ENCODE measurements at regions not wholly inside any gene's neighbourhood (a gene's known extent, or its start where the extent isn't known, plus 50 kb on each side); places are given as distances from the start of the nearest gene placed in this dataset.

DNA sequence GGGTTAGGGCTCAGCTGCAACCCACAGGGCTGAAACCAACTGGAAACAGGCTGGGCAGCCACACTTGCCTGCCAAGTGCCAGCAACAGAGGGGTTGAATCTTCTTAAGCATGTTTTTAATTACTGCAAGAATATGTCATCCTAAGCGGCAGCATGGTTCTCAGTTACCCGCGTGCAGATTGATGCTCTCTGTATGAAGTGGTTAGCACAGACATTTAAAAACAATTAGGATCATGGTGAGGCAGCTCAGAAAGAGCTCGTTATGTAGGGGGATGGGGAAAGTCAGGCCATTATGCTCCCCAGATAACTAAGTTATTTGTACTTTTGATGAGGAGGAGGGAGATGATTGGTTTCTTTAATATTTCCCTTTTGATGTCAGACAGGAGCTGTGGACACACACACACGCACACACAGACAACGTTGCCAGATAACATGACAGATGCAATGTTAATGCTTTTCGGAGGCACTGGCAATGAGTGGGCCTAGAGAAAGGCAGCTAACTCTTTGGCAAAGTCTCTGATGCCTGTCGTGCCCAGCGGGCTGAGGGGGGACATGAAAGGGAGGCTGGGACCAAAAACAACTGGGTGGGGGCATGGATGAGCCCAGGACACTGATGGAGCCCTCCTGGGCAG is 389.7 kb downstream of the NXPE2 start:
- H3K27me3 Mint-ChIP-seq (ENCODE audit: insufficient read depth), result peaks cover 2% of the 10 kb centered on the region; the same call in 1 of the 2 replicates
- H3K4me3 Mint-ChIP-seq, result no peak overlapping the region
- H3K36me3 Mint-ChIP-seq (ENCODE audit: low read depth), result no peaks in the 10 kb centered on the region; the same call in 1 of the 2 replicates
- TF ChIP-seq, protein P1, sequence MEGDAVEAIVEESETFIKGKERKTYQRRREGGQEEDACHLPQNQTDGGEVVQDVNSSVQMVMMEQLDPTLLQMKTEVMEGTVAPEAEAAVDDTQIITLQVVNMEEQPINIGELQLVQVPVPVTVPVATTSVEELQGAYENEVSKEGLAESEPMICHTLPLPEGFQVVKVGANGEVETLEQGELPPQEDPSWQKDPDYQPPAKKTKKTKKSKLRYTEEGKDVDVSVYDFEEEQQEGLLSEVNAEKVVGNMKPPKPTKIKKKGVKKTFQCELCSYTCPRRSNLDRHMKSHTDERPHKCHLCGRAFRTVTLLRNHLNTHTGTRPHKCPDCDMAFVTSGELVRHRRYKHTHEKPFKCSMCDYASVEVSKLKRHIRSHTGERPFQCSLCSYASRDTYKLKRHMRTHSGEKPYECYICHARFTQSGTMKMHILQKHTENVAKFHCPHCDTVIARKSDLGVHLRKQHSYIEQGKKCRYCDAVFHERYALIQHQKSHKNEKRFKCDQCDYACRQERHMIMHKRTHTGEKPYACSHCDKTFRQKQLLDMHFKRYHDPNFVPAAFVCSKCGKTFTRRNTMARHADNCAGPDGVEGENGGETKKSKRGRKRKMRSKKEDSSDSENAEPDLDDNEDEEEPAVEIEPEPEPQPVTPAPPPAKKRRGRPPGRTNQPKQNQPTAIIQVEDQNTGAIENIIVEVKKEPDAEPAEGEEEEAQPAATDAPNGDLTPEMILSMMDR (IDR thresholded peaks at IDR 0.05), result no peak
- H3K27ac Mint-ChIP-seq, result no peak overlapping the region
- no peaks in the 10 kb centered on the region for H3K4me1 Mint-ChIP-seq (ENCODE audit: low read depth)
- DNase-seq, result no peak
- peaks cover 61% of the 10 kb centered on the region for H3K9me3 Mint-ChIP-seq

DNA sequence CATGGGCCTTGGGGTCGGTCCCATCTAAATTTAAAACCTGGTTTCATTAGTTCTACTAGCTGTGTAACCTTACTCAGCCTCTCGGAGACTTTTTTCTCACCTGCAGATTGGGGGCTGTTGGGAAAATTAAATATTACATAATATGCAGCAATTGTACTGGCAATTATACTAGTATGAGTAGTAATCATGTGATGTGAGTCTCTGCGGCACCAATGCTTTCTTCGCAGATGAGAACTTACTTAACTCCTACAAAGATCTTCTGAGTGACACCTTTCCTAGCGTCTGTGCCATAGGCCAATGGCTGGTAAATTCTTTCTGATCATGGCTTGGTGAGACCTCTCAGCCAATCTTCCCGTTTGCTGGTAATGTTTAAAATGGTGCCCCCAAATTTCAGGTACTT is 391.3 kb downstream of the NXPE2 start:
- Mint-ChIP-seq H3K36me3 (ENCODE audit: low read depth) (peaks cover 4% of the 10 kb centered on the region; the same call in 1 of the 2 replicates), H3K27me3 (ENCODE audit: insufficient read depth) (peaks cover 2% of the 10 kb centered on the region; the same call in 1 of the 2 replicates), H3K9me3 (peaks cover 61% of the 10 kb centered on the region), H3K27ac (no peak overlapping the region), H3K4me1 (ENCODE audit: low read depth) (no peaks in the 10 kb centered on the region), H3K4me3 (no peak overlapping the region)
- TF ChIP-seq, protein P1 (IDR thresholded peaks at IDR 0.05), result no peak
- no peak for DNase-seq

DNA sequence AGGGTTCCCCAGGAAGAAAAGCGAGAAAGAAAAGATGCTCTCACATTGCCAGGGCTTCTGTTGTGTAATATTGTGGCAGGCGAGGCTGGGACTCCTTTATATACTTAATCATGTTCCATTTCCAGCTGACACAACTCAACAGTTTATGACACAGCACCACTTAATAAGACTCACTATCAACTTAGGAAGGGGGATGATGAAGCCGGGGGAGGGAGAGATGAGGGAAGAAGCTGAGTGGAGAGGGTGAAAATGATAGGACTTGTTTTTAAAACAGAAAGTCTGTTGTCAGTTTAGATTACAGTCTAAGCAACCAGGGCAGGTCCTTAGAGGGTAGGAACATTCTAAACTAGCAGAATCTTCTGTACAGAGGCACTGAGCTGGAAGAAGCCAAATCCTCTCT is 397.0 kb downstream of the NXPE2 start:
- no peak overlapping the region for H3K4me3 Mint-ChIP-seq
- H3K9me3 Mint-ChIP-seq, result peaks cover 69% of the 10 kb centered on the region
- H3K27ac Mint-ChIP-seq, result no peak overlapping the region
- TF ChIP-seq, protein P1 (IDR thresholded peaks at IDR 0.05), result no peak
- DNase-seq, result no peak
- 0 out of 2 replicates have a peak, but pooled peaks cover 4% of the 10 kb centered on the region for H3K36me3 Mint-ChIP-seq (ENCODE audit: low read depth)
- H3K27me3 Mint-ChIP-seq (ENCODE audit: insufficient read depth), result peaks cover 2% of the 10 kb centered on the region; the same call in 1 of the 2 replicates
- no peaks in the 10 kb centered on the region for H3K4me1 Mint-ChIP-seq (ENCODE audit: low read depth)

DNA sequence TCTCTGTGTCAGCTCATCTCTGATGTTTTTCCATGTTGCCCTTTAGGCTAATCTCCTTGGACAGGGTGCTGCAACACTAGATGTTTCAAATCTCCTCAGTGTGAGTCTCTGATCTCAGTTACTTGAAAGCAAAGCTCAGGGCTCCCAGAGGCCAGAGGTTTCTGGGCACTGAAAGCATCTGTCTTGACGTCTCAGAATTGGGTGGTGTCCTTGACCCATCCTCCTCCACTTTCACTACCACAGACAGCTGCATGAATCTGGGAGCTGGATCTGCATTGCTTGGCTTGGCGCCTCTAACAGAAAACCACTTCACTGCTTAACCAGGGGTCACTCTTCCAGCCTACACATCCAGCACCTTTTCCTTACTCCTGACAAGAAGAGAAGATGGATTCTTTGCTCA is 399.4 kb downstream of the NXPE2 start:
- Mint-ChIP-seq H3K9me3 (peaks cover 66% of the 10 kb centered on the region), H3K4me3 (no peak overlapping the region), H3K27ac (no peak overlapping the region), H3K27me3 (ENCODE audit: insufficient read depth) (peaks cover 2% of the 10 kb centered on the region; the same call in 1 of the 2 replicates), H3K4me1 (ENCODE audit: low read depth) (no peaks in the 10 kb centered on the region), H3K36me3 (ENCODE audit: low read depth) (0 out of 2 replicates have a peak, but pooled peaks cover 4% of the 10 kb centered on the region)
- no peak for DNase-seq
- TF ChIP-seq, protein P1 (IDR thresholded peaks at IDR 0.05), result no peak

DNA sequence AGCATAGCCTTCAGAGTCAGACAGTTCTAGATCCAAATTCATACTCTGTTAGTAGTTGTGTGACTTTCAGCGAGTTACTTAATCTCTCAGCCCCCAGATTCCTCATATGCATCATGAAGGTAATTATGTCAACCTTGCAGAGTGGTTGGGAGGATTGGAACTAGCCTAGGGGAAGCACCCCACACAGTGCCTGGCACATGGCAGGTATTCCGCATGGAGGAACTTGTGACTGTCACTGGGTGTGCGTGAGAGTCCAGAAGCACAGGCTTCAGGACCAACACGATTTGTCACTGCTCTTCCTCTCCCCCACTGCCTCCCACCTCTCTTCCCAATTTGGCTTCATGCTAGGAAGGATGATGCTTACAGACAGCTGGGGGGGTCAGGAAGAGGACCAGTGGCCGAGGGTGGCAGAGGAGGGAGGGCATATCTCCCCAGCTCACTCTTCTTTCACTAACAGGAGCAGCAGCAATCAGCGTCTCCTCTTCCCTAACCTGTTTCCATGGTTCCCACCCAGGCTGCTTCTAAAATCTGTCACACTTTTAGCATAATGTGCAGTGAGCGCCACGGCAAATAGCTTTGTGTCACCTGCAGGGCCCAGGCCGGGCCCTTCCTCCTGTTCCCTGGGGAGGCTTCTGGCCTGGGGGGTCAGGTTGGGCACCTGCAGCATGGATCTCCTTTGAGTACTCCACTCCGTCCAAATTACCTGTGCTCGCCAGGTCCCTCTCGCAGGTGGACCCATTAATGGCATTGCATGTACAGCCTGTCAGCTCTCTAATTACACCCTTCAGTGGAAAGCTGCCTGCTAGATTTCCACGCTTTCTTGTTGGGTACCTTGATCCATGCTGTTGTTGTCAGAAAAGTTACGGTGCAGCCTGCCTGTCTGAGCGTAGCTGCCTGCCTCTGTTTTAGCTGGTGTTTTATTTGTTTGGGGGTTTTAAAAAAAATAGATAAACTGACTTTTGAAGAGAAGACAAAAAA is 400.4 kb downstream of the NXPE2 start:
- H3K27me3 Mint-ChIP-seq (ENCODE audit: insufficient read depth), result peaks cover 3% of the 10 kb centered on the region; the same call in 1 of the 2 replicates
- peaks cover 68% of the 10 kb centered on the region for H3K9me3 Mint-ChIP-seq
- no peak overlapping the region for H3K4me3 Mint-ChIP-seq
- H3K4me1 Mint-ChIP-seq (ENCODE audit: low read depth), result no peaks in the 10 kb centered on the region
- TF ChIP-seq, protein P1 (IDR thresholded peaks at IDR 0.05), result no peak
- H3K27ac Mint-ChIP-seq, result no peak overlapping the region
- no peak for DNase-seq
- H3K36me3 Mint-ChIP-seq (ENCODE audit: low read depth), result no peaks in the 10 kb centered on the region

Measured in HFFc6 (cell line).